Panc1 (cell line): ENCODE measurements at regions not wholly inside any gene's neighbourhood (a gene's known extent, or its start where the extent isn't known, plus 50 kb on each side); places are given as distances from the start of the nearest gene placed in this dataset.

Source experiments
- ATAC-seq: fragments of 200-7000 bp; cut with Tn5 transposase; 2 replicates; pipeline ENCODE4 v1.9.1; 2020; ENCODE audit warnings: mild to moderate bottlenecking, moderate library complexity
- BruUV-seq: library from RNA; stranded (reverse); fragments of 400-500 nt; replicated peaks from 2 replicates; lab custom pipeline; 2021; lab: Mats Ljungman, UMichigan
- CTCF ChIA-PET: fragments of 300-600 bp; sonication (Branson Sonifier 250); formaldehyde crosslinking; loops from one replicate; lab custom pipeline; 2022; ENCODE audit warnings: antibody characterized with exemption; lab: Charles Lee
- POLR2A ChIA-PET: fragments of 300-600 bp; sonication (Branson Sonifier 250); formaldehyde crosslinking; loops from one replicate; lab custom pipeline; 2022; ENCODE audit warnings: antibody characterized with exemption; lab: Charles Lee
- DNase-seq: peaks from one replicate; pipeline ENCODE4 v3.0.0-alpha.2; 2010; ENCODE audit warnings: low read depth, low spot score
- H3K27ac ChIP-seq: 2 replicates; pipeline ENCODE4 v1.5.1; 2011; ENCODE audit warnings: mild to moderate bottlenecking, low read length, inconsistent platforms
- H3K27me3 ChIP-seq: fragments of 200-500 bp; sonication (Bioruptor generic); 2 replicates; pipeline ENCODE4 v1.6.0; 2014; ENCODE audit warnings: low read length, inconsistent platforms; ENCODE audit not compliant: control insufficient read depth, insufficient read depth
- H3K36me3 ChIP-seq: fragments of 200-500 bp; sonication (Bioruptor generic); 2 replicates; pipeline ENCODE4 v1.5.1; 2014; ENCODE audit warnings: inconsistent platforms, mild to moderate bottlenecking, low read length, moderate library complexity; ENCODE audit not compliant: control insufficient read depth, insufficient read depth
- H3K4me1 ChIP-seq: 2 replicates; pipeline ENCODE4 v1.5.1; 2011; ENCODE audit warnings: inconsistent platforms, mild to moderate bottlenecking, low read length, moderate library complexity; ENCODE audit not compliant: control insufficient read depth, insufficient read depth
- H3K4me3 ChIP-seq, 2 experiments: 2 replicates each; pipeline ENCODE4 v1.5.1; 2011 to 2012; ENCODE audit warnings: low read depth in 2 of 2, low read length in 2 of 2, mild to moderate bottlenecking in 2 of 2, inconsistent platforms in 1 of 2, moderate library complexity in 1 of 2
- H3K9me3 ChIP-seq: fragments of 200-500 bp; sonication (Bioruptor generic); 2 replicates; pipeline ENCODE4 v1.5.1; 2014; ENCODE audit warnings: low read depth, mild to moderate bottlenecking, inconsistent platforms, low read length, moderate library complexity; ENCODE audit not compliant: control insufficient read depth, insufficient read depth
- POLR2AphosphoS5 ChIP-seq: IDR thresholded peaks from 2 replicates; pipeline ENCODE4 v1.6.1; 2012; ENCODE audit warnings: mild to moderate bottlenecking, low read depth, low read length, moderate library complexity
- SIN3A ChIP-seq: IDR thresholded peaks from 2 replicates; pipeline ENCODE4 v1.6.1; 2012; ENCODE audit warnings: low read depth, mild to moderate bottlenecking, low read length, moderate library complexity, borderline replicate concordance; ENCODE audit not compliant: insufficient read depth
- TCF7L2 ChIP-seq: IDR thresholded peaks from 2 replicates; pipeline ENCODE4 v1.6.1; 2011; ENCODE audit warnings: mild to moderate bottlenecking, low read depth, low read length, inconsistent platforms
- in situ Hi-C: cut with HindIII; loops from 2 replicates; pipeline ENCODE4 v1.10.0; 2016; ENCODE audit warnings: low sequenced_read_pairs, low pct_unique_long_range_greater_than_20kb
- intact Hi-C: fragments of 100-400 bp; cut with micrococcal nuclease; formaldehyde crosslinking; loops from one replicate; pipeline ENCODE4 v1.10.0; 2022; ENCODE audit not compliant: unreplicated experiment
- TF ChIP-seq, protein P1 (sequence below): fragments of 450-650 bp; IDR thresholded peaks from 2 replicates; pipeline ENCODE4 v1.5.1; 2017; ENCODE audit warnings: mild to moderate bottlenecking
- TF ChIP-seq, protein P2 (sequence below), 2 experiments: IDR thresholded peaks; 2 replicates each; pipeline ENCODE4 v1.6.1; 2011 to 2012; ENCODE audit warnings: low read depth in 2 of 2, control low read depth in 1 of 2, low read length in 1 of 2, mild to moderate bottlenecking in 1 of 2, moderate library complexity in 1 of 2; ENCODE audit not compliant: insufficient read depth in 1 of 2

DNA sequence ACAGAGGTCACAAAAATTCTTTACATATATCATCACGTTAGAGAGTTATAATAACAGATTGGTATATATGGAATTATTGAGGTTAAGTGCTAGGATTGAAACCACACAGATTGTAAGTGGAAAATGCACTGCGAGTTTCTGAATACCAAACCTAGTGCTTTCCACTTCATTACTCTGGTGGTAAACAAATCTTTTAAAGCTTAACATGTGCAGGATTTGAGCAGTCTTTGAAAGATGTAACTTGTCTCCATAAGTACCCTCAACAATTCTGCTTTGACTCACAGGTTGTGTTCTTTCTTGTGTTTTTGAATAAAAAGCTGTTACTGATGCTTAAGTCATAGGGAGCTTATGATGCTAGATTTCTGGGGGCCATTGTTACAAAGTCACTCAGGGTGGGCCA is 314.7 kb upstream of the DACH1 start:
- in situ Hi-C loops (no loop called here), intact Hi-C loops (no loop called here)
- Histone ChIP-seq H3K27me3 (no peaks in the 10 kb centered on the region), H3K27ac (no peak overlapping the region), H3K4me1 (no peaks in the 10 kb centered on the region), H3K9me3 (no peaks in the 10 kb centered on the region), H3K36me3 (no peaks in the 10 kb centered on the region), H3K4me3 (no peak overlapping the region)
- TF ChIP-seq SIN3A: no peak
- TF ChIP-seq, protein P1, sequence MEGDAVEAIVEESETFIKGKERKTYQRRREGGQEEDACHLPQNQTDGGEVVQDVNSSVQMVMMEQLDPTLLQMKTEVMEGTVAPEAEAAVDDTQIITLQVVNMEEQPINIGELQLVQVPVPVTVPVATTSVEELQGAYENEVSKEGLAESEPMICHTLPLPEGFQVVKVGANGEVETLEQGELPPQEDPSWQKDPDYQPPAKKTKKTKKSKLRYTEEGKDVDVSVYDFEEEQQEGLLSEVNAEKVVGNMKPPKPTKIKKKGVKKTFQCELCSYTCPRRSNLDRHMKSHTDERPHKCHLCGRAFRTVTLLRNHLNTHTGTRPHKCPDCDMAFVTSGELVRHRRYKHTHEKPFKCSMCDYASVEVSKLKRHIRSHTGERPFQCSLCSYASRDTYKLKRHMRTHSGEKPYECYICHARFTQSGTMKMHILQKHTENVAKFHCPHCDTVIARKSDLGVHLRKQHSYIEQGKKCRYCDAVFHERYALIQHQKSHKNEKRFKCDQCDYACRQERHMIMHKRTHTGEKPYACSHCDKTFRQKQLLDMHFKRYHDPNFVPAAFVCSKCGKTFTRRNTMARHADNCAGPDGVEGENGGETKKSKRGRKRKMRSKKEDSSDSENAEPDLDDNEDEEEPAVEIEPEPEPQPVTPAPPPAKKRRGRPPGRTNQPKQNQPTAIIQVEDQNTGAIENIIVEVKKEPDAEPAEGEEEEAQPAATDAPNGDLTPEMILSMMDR: no peak
- TF ChIP-seq TCF7L2: no peak
- TF ChIP-seq POLR2AphosphoS5: no peak
- TF ChIP-seq, protein P2, sequence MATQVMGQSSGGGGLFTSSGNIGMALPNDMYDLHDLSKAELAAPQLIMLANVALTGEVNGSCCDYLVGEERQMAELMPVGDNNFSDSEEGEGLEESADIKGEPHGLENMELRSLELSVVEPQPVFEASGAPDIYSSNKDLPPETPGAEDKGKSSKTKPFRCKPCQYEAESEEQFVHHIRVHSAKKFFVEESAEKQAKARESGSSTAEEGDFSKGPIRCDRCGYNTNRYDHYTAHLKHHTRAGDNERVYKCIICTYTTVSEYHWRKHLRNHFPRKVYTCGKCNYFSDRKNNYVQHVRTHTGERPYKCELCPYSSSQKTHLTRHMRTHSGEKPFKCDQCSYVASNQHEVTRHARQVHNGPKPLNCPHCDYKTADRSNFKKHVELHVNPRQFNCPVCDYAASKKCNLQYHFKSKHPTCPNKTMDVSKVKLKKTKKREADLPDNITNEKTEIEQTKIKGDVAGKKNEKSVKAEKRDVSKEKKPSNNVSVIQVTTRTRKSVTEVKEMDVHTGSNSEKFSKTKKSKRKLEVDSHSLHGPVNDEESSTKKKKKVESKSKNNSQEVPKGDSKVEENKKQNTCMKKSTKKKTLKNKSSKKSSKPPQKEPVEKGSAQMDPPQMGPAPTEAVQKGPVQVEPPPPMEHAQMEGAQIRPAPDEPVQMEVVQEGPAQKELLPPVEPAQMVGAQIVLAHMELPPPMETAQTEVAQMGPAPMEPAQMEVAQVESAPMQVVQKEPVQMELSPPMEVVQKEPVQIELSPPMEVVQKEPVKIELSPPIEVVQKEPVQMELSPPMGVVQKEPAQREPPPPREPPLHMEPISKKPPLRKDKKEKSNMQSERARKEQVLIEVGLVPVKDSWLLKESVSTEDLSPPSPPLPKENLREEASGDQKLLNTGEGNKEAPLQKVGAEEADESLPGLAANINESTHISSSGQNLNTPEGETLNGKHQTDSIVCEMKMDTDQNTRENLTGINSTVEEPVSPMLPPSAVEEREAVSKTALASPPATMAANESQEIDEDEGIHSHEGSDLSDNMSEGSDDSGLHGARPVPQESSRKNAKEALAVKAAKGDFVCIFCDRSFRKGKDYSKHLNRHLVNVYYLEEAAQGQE (IDR thresholded peaks at IDR 0.05; ENCODE audit: insufficient read depth in 1 of 2, low read depth in 2 of 2, low read length in 1 of 2): no peak
- BruUV-seq: no TSS peak
- DNase-seq: no peak
- ATAC-seq: no peak
- ChIA-PET CTCF (no interaction called here), POLR2A (no interaction called here)

DNA sequence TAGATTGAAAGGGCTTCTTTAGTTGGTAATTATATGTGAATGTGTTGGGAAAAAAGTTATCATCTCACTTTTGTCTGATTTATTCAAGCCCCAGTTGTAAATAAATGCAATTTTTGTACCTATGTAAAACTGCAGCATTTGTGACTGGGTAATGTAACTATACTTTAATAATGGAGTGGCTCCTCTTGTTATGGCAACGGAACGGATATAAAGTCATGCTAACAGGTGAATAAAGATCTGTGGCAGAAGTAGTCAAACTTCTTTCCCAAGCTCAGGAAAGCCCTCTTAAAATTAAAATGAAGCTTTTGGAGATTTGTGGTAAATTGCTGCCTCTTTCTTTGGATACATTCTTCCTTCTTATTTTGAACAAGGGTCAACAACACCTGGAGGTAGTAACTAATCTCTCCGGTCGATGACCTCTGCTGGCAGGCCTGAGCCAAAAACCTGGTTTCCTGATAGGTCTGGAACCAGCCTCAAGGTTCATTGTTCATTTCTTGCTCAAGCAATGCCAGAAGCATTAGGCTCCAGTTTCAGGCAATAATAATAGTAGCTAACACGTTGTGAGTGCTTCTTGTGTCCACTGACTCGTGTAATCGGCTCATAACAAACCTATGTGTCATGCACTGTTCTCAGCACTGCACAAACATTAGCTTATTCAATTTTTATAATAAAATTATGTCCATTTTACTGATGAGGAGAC is 313.4 kb upstream of the DACH1 start:
- POLR2A ChIA-PET: no interaction called here
- CTCF ChIA-PET: no interaction called here
- Histone ChIP-seq H3K4me1 (no peaks in the 10 kb centered on the region), H3K27me3 (no peaks in the 10 kb centered on the region), H3K9me3 (no peaks in the 10 kb centered on the region), H3K27ac (no peak overlapping the region), H3K36me3 (no peaks in the 10 kb centered on the region), H3K4me3 (no peak overlapping the region)
- in situ Hi-C loops (no loop called here), intact Hi-C loops (no loop called here)
- no peak for TF ChIP-seq POLR2AphosphoS5
- no peak for TF ChIP-seq TCF7L2
- TF ChIP-seq SIN3A: no peak
- TF ChIP-seq, protein P2 (IDR thresholded peaks at IDR 0.05; ENCODE audit: insufficient read depth in 1 of 2, low read depth in 2 of 2, low read length in 1 of 2): no peak
- TF ChIP-seq, protein P1: no peak
- ATAC-seq (no peak), DNase-seq (no peak)
- BruUV-seq: no TSS peak
